GM19328 (cell line): ENCODE measurements at regions not wholly inside any gene's neighbourhood (a gene's known extent, or its start where the extent isn't known, plus 50 kb on each side); places are given as distances from the start of the nearest gene placed in this dataset.

Experiments used
- ATAC-seq: cut with Tn5 transposase; IDR thresholded peaks from one replicate; pipeline ENCODE4 v1.9.1; 2021; ENCODE audit warnings: mild to moderate bottlenecking, moderate library complexity; ENCODE audit not compliant: unreplicated experiment

- ATAC-seq, result no peak
Observed at GRCh38 chr15:35851491-35851890, 305.5 kb upstream of the DPH6 start.

GRCh38 chr15:35852818-35853624, 307.1 kb upstream of the DPH6 start:
- no peak for ATAC-seq

GRCh38 chr15:35854316-35854715, 308.4 kb upstream of the DPH6 start:
- ATAC-seq, result no peak

- ATAC-seq, result no peak
Observed at GRCh38 chr15:35857567-35858226, 311.7 kb upstream of the DPH6 start.

GRCh38 chr15:35858707-35859106, 312.7 kb upstream of the DPH6 start:
- ATAC-seq, result no peak

GRCh38 chr15:35863655-35864054, 317.7 kb upstream of the DPH6 start:
- ATAC-seq, result no peak

- ATAC-seq, result no peak
Observed at GRCh38 chr15:35867356-35867755, 321.4 kb upstream of the DPH6 start.

- no peak for ATAC-seq
Observed at GRCh38 chr15:35871282-35871681, 325.3 kb upstream of the DPH6 start.

GRCh38 chr15:35871812-35872211, 325.8 kb upstream of the DPH6 start:
- no peak for ATAC-seq

- ATAC-seq, result no peak
Observed at GRCh38 chr15:35872577-35872976, 326.6 kb upstream of the DPH6 start.

GRCh38 chr15:35874260-35874905, 328.4 kb upstream of the DPH6 start:
- ATAC-seq, result no peak

GRCh38 chr15:35876762-35877161, 330.8 kb upstream of the DPH6 start:
- ATAC-seq, result no peak

GRCh38 chr15:35880896-35881295, 334.9 kb upstream of the DPH6 start:
- no peak for ATAC-seq

GRCh38 chr15:35885870-35886269, 339.9 kb upstream of the DPH6 start:
- no peak for ATAC-seq

GRCh38 chr15:35886765-35887164, 340.8 kb upstream of the DPH6 start:
- ATAC-seq, result no peak

- no peak for ATAC-seq
Observed at GRCh38 chr15:35888815-35889214, 342.9 kb upstream of the DPH6 start.

GRCh38 chr15:35907511-35907910, 361.5 kb upstream of the DPH6 start:
- no peak for ATAC-seq

GRCh38 chr15:35909414-35909813, 363.4 kb upstream of the DPH6 start:
- no peak for ATAC-seq

- ATAC-seq, result no peak
Observed at GRCh38 chr15:35910227-35910626, 364.3 kb upstream of the DPH6 start.

- ATAC-seq, result no peak
Observed at GRCh38 chr15:35911052-35911777, 365.2 kb upstream of the DPH6 start.

GRCh38 chr15:35912196-35912595, 366.2 kb upstream of the DPH6 start:
- no peak for ATAC-seq
